ENCODE measurements at regions not wholly inside any gene's neighbourhood (a gene's known extent, or its start where the extent isn't known, plus 50 kb on each side); places are given as distances from the start of the nearest gene placed in this dataset.

DNA sequence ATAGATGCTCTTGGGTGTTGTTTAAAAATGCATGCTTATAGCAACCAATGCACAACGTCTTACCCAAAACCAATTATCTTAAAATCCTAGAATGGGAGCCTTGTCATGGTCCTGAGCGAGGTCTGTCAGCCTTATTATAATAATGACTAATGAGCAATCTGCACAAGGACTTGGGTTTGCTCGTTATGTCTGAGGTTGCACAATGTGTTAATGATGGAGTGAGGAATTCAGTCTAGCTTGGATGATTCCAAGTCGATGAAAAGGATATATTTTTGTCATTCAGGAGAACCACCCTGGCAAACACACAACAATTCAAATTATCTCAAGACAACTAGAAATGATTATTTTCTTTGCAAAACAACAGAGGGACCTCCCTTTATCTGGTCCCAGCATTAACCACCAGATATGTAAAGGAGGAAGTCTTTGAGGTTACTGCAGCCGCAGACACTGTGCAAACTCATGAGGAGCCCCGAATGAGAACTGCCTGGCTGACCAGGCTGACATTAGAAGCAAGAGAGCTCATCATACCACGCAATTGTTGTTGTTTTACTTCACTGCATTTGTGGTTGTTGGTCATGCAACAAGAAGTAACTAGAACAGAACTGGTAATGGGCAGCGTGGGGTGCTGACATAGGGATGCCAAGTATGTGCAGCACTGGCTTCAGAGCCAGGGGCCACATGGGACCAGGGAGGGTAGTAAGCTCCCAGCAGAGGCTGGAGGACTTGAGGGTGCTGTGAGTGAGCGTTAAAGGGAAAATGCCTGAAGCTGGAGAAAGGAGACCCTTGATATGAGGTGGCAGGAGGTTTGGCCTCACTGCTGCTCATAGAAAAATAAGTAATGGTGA, 488.3 kb downstream of the CDH26 start:
- TF ChIP-seq, protein P1, sequence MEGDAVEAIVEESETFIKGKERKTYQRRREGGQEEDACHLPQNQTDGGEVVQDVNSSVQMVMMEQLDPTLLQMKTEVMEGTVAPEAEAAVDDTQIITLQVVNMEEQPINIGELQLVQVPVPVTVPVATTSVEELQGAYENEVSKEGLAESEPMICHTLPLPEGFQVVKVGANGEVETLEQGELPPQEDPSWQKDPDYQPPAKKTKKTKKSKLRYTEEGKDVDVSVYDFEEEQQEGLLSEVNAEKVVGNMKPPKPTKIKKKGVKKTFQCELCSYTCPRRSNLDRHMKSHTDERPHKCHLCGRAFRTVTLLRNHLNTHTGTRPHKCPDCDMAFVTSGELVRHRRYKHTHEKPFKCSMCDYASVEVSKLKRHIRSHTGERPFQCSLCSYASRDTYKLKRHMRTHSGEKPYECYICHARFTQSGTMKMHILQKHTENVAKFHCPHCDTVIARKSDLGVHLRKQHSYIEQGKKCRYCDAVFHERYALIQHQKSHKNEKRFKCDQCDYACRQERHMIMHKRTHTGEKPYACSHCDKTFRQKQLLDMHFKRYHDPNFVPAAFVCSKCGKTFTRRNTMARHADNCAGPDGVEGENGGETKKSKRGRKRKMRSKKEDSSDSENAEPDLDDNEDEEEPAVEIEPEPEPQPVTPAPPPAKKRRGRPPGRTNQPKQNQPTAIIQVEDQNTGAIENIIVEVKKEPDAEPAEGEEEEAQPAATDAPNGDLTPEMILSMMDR (IDR thresholded peaks at IDR 0.05), result no peak
- H3K27me3 Mint-ChIP-seq (ENCODE audit: low read depth), result peaks cover 3% of the 10 kb centered on the region
- no peaks in the 10 kb centered on the region for H3K4me1 Mint-ChIP-seq (ENCODE audit: low read depth)
- H3K36me3 Mint-ChIP-seq (ENCODE audit: low read depth), result no peaks in the 10 kb centered on the region
- no peak overlapping the region for H3K27ac Mint-ChIP-seq (ENCODE audit: unreplicated experiment)
- no peak for DNase-seq (ENCODE audit: low spot score)
- peaks cover 6% of the 10 kb centered on the region for H3K9me3 Mint-ChIP-seq (ENCODE audit: low read depth)
- no peak overlapping the region for H3K4me3 Mint-ChIP-seq (ENCODE audit: unreplicated experiment)

DNA sequence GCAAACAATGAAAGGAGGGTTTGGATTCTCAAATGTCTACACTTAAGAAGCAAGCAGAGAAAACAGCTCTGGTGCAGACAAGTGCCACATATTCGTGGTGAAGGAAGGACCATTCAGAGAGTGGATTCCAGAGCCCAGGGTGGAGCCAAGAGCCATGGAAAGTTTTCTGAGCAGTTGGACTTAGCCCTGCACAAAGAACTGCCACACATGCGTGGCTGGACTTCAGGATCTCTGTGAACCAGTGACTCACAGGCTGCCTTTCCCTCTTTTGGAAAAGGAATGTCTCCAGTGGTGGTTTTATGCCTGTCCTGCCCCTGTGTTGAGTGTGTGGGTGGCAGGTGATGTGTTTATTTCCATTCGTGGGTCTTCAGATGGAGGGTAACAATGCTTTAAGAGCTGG, 489.5 kb downstream of the CDH26 start:
- Mint-ChIP-seq H3K27me3 (ENCODE audit: low read depth) (peaks cover 3% of the 10 kb centered on the region), H3K4me3 (ENCODE audit: unreplicated experiment) (no peak overlapping the region), H3K36me3 (ENCODE audit: low read depth) (no peaks in the 10 kb centered on the region), H3K27ac (ENCODE audit: unreplicated experiment) (no peak overlapping the region), H3K9me3 (ENCODE audit: low read depth) (no peaks in the 10 kb centered on the region), H3K4me1 (ENCODE audit: low read depth) (no peaks in the 10 kb centered on the region)
- TF ChIP-seq, protein P1 (IDR thresholded peaks at IDR 0.05), result no peak
- no peak for DNase-seq (ENCODE audit: low spot score)

DNA sequence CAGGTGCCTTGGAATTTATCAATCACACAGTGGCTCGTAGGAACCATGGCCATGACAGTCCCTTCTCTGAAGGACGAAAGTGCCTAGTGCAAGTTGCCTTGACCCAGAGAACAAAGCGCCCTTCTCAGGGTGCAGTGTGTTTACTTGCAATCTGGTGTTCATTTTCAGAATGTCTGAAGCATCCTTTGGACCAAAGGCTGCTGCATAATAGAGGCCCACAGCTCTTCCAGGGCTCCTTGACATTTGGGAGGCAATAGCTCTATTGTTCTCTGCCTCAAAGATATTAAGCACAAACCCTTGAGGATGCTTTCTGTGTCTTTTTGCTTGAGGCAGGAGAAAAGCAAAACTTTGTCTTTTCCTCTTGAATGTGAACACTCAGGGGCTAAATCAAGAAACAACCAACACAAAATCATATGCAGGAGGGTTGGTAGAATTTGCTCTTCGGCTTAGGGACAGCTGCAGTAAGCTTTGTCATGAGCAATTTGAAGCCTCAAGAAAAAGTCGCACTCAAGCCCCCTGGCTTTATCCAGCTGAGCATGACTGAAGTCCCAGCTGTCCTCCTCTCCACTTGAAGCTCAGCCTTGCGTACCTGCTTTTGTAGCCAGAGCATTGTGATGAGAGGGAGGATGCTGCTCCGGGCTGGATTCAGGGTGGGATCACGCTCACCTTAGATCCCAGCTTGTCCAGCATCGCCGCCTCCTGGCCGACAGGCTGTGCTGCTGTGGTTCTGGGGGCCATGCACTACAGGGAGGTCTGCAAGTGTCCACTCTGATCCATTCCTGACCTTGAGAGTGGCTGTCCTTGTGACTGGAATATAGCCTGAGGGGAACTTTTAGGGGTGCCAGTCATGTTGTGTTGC, 495.4 kb downstream of the CDH26 start:
- Mint-ChIP-seq H3K4me1 (ENCODE audit: low read depth) (no peaks in the 10 kb centered on the region), H3K27ac (ENCODE audit: unreplicated experiment) (no peak overlapping the region), H3K36me3 (ENCODE audit: low read depth) (no peaks in the 10 kb centered on the region), H3K4me3 (ENCODE audit: unreplicated experiment) (no peak overlapping the region), H3K27me3 (ENCODE audit: low read depth) (no peaks in the 10 kb centered on the region), H3K9me3 (ENCODE audit: low read depth) (no peaks in the 10 kb centered on the region)
- TF ChIP-seq, protein P1 (IDR thresholded peaks at IDR 0.05), result no peak
- no peak for DNase-seq (ENCODE audit: low spot score)

DNA sequence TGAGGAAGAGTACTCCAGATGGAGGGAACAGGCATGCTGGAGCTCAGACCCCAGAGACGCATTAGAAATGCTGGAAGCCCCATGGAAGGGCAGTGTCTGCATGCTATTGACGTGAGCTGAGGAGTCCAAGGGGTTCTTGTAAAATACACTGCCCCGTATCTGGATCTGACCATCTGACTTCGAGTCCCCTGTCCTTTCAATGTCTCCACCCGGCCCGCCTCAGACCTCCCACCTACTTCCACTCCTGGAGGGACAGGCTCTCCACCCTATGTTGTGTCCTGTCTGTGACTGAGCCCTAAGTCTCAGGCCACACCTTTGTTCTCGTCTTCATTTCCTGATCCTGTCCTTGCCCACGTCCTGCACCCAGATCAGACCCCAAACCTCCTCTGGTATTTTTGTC, 496.3 kb downstream of the CDH26 start:
- Mint-ChIP-seq H3K9me3 (ENCODE audit: low read depth) (no peaks in the 10 kb centered on the region), H3K4me1 (ENCODE audit: low read depth) (no peaks in the 10 kb centered on the region), H3K36me3 (ENCODE audit: low read depth) (no peaks in the 10 kb centered on the region), H3K27me3 (ENCODE audit: low read depth) (no peaks in the 10 kb centered on the region), H3K4me3 (ENCODE audit: unreplicated experiment) (no peak overlapping the region), H3K27ac (ENCODE audit: unreplicated experiment) (no peak overlapping the region)
- TF ChIP-seq, protein P1 (IDR thresholded peaks at IDR 0.05), result no peak
- no peak for DNase-seq (ENCODE audit: low spot score)

DNA sequence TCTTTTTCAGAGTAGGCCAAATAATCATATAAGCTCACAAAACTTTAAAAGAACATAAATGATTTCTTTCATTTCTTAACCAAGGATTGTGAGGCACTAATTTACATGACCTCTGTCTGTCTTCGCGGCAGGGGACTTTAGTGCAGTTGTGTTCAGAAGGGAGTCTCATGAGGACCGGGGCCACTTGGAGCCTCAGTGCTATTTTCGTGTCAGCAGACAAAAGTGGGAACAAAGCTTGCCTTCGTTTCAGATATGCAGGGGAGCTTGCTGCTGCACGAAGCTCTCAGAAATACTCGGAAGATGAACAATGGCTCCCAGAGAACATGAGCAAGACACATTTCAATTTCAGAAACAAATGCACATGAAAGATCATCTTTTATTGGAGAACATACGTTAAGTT, 497.0 kb downstream of the CDH26 start:
- no peak overlapping the region for H3K4me3 Mint-ChIP-seq (ENCODE audit: unreplicated experiment)
- H3K36me3 Mint-ChIP-seq (ENCODE audit: low read depth), result no peaks in the 10 kb centered on the region
- H3K4me1 Mint-ChIP-seq (ENCODE audit: low read depth), result no peaks in the 10 kb centered on the region
- peaks cover 3% of the 10 kb centered on the region for H3K27me3 Mint-ChIP-seq (ENCODE audit: low read depth)
- no peaks in the 10 kb centered on the region for H3K9me3 Mint-ChIP-seq (ENCODE audit: low read depth)
- no peak for DNase-seq (ENCODE audit: low spot score)
- TF ChIP-seq, protein P1 (IDR thresholded peaks at IDR 0.05), result no peak
- no peak overlapping the region for H3K27ac Mint-ChIP-seq (ENCODE audit: unreplicated experiment)
